NK-92 treated with Interleukin-12 subunit alpha and Interleukin-12 subunit beta, amount 100 ng/mL, for 24 hours (cell line): ENCODE measurements at regions not wholly inside any gene's neighbourhood (a gene's known extent, or its start where the extent isn't known, plus 50 kb on each side); places are given as distances from the start of the nearest gene placed in this dataset.
"Not testable (repeated sequence)": the region's sequence is repeated elsewhere in the genome, so short reads cannot be mapped to it uniquely, and the experiment has no call there.

Experiments used
- DNase-seq: peaks from one replicate; lab custom pipeline; 2025; lab: John Stamatoyannopoulos, UW

GRCh38 chr14:52202151-52202550, 65.3 kb upstream of the PTGDR start:
- DNase-seq: no peak

DNA sequence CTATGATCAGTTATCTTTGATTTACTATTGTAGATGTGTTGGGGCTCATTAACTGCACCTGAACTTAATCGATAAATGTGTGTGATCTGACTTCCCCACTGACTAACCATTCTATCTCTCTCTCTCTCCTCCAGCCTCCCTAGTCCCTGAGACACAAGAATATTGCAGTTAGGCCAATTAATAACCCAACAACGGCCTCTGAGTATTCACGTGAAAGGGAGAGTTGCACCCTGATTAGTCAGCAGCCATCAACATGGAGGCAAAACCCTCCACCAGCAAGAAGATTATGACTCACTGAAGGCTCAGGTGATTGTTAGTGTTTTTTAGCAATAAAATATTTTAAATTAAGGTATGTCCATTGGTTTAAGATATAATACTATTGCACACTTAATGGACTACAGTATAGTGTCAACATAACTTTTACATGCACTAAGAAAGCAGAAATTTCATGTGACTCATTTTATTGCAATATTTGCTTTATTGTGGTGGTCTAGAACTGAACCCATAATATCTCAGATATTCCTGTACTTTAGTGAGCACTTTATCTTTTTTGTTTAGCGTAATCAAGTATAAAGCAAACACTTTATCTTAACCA, 77.1 kb upstream of the PTGDR start:
- no peak for DNase-seq

DNA sequence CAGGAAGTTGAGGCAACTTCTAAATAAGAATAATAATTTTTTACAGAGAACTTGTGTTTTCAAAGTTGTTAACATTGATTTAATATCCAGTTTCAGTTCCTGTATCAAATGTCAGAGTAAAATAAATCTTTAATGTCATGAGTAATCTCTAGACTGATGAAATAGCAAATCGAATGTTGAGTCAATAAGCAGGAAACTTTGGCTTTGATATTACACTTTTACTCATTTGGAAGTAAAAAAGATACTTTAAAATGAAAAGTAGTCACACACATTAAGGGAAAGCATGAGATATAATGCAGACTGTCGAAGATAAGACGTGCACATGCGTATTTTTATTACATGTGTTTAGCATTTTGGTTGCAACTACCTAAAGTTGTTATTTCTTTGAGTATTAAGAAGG, 78.2 kb upstream of the PTGDR start:
- no peak for DNase-seq

GRCh38 chr14:52188381-52188780, 79.1 kb upstream of the PTGDR start:
- DNase-seq: no peak

GRCh38 chr14:52185178-52185577, 82.3 kb upstream of the PTGDR start:
- no peak for DNase-seq

DNA sequence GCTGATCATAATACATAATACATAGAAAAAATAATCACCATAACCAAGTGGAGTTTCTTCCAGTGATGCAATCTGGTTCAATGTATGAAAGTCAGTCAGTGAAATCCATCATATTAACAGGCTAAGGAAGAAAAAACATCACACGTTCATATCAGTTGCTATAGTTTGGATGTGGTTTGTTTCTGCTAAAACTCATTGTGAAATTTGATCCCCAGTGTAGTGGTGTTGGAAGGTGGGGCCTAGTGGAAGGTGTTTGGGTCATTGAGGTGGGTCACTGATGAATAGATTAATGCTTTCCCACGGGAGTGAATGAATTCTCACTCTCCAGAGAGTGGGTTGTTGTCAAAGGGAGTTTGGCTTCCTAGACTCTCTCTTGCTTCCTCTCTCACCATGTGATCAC, 84.6 kb upstream of the PTGDR start:
- no peak for DNase-seq

- no peak for DNase-seq
Observed at GRCh38 chr14:52179141-52179790, 88.2 kb upstream of the PTGDR start.

DNA sequence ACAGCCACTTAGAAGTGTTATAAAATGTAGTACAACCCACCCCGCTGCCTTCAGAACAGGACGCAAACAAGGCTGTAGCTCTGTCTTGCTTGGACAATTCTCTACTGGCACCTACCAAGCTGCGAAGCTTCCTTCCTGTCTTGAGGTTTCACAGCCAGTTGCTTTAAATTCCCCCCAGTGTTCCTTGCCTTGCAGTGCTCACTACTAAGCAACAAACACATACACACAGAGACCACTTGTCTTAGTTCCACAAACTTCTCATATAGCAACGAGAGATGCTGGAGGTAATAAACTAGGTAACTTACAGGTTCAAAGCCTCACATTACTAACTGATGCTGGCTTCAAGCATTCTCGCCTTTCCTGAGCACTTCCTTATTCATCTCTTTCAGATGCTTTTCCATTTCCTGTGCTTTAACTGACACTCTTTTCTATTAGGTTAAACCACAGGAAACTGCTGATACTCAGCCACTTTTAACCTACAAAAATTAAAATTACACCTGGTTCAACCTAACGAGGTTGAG, 91.5 kb upstream of the PTGDR start:
- peak; percentile 73 for DNase-seq

DNA sequence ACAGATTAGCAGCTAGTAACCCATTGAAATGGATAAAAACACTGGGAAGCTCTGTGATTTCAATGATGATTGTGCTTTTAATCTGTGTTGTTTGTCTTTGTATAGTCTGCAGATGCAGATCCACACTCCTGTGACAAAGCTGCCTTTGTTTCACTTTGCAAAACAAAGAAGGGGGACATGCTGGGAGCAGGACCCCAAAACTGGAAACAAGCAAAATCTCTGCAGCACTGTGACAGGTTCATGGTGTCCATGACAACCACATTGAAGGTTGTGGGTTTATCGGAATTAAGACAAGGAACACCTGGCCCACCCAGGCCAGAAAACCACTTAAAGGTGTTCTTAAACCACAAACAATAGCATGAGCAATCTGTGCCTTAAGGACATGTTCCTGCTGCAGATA, 95.6 kb upstream of the PTGDR start:
- not testable (repeated sequence) for DNase-seq

GRCh38 chr14:52166822-52167221, 98.0 kb upstream of the NID2 start:
- DNase-seq: no peak

DNA sequence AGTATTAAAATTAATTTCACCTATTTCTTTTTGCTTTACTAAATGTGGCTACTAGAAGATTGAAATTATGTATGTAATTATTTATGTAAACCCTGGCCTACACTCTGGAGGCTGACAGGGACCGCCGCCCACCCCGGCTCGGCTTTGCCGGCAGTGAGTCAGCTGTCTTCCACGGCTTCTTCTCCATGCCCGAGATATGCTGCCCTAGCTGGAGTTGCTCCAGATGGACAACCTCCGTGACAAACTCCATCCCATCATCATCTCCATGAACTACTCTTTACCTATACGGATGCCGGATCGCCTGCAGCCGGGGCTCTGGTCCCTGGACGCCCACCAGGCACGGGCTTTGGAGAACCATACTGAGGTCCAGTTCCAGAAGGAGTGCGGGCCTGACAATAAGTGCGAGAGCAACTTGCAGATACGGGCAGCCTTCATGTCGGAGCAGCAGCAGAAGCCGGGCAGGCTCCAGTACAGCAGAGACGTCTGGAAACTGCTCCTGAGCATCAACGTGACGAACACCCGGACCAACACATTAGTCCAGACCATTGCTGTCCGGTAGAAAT, 86.9 kb upstream of the NID2 start:
- DNase-seq: no peak

DNA sequence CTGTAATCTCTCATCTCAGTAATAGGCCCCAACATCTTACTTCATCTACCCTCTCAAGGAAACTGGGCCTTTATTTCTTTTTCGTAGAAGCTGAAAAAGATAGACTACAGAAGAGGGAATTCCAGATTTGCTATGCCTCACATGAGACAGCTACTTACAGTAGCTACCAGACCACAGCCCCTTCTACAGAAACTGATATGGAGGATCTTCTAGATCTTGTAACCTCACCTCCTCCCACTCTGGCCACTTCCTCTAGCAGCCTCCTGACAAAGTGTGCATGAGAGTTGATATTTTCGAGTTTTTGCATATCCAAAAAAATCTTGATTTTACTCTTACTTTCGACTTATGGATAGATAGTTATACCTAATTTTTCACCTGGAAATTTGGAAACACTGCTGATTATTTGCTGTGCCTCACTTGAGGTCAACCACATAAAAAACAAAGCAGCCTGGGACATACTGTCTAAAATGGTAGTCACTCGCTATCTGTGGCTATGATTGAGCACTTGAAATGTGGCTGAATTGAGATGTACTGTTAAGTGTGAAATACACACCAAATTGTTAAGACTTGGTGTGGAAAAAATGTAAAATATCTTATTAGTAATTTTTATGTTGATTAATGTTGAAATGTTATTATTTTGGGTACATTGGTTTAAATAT, 86.3 kb upstream of the NID2 start:
- DNase-seq: no peak

- DNase-seq: no peak
Observed at GRCh38 chr14:52153939-52154338, 85.1 kb upstream of the NID2 start.

GRCh38 chr14:52150162-52150561, 81.3 kb upstream of the NID2 start:
- DNase-seq: no peak

DNA sequence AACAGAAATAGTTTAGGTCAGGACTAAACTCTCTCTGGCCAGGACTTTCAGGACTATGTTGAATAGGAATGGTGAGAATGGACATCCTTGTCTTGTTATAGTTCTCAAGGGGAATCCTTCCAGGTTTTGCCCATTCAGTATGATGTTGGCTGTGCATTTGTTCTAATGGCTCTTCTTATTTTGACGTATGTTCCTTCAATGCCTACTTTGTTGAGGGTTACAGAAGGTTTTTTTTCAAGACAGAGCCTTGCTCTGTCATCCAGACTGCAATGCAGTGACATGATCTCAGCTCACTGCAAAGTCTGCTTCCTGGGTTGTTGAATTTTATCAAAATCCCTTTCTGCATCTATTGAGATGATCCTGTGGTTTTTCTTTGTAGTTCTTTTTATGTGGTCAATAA, 79.5 kb upstream of the NID2 start:
- DNase-seq: no peak

- no peak for DNase-seq
Observed at GRCh38 chr14:52146504-52146903, 77.6 kb upstream of the NID2 start.

DNA sequence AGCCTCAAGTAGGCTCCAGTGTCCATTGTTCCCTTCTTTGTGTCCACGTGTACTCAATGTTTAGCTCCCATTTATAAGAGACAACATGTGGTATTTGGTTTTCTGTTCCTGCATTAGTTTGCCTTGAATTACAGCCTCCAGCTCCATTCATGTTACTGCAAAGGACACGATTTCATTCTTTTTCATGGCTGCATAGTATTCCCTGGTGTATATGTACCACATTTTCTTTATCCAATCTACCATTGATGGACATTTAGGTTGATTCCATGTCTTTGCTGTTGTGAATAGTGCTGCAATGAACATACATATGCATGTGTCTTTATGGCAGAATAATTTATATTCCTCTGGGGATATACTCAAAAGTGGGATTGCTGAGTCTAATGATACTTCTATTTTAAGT, 75.2 kb upstream of the NID2 start:
- DNase-seq: not testable (repeated sequence)

- no peak for DNase-seq
Observed at GRCh38 chr14:52142504-52142903, 73.6 kb upstream of the NID2 start.

- peak; percentile 7 for DNase-seq
Observed at GRCh38 chr14:52131640-52132320, 62.9 kb upstream of the NID2 start.

DNA sequence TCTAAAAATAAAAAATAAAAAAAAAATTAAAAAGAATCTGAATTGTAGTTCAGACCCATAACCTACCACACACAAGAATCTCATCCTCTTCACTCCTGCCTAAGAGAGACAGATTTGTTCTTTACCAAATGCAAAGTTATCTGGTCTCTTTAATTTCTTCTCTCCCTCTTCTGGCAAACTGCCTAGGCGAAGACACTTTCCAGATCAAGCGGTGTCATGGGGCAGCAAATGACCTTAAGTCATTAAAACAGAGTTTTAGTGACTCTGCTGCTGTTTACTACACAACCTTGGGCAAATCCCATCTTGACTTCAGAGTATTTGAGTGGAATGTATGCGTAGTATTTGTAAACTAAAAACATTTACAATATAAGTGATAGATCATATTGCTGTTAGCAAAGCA, 60.9 kb upstream of the NID2 start:
- no peak for DNase-seq

DNA sequence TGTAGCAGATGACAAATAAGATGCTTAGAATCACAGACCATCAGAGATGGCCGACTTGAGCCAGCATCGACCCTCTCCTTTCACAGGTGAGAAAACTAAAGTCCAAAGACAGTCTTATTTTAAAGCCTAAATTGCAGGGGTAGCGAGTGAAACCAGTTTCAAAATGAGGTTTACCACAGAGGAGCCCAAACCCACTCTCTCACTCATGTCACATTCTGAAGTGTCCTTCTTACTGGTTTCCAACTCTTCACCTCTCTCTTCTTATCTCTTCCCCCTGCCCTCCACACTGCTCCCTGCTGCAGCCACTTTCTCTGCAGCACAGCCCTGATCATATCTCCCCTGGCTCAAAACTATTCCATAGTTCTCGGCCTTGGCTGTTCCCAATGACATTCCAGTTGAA, 57.0 kb upstream of the NID2 start:
- no peak for DNase-seq
